ENCODE measurements at regions not wholly inside any gene's neighbourhood (a gene's known extent, or its start where the extent isn't known, plus 50 kb on each side); places are given as distances from the start of the nearest gene placed in this dataset.
"Not testable (repeated sequence)": the region's sequence is repeated elsewhere in the genome, so short reads cannot be mapped to it uniquely, and the experiment has no call there.

DNA sequence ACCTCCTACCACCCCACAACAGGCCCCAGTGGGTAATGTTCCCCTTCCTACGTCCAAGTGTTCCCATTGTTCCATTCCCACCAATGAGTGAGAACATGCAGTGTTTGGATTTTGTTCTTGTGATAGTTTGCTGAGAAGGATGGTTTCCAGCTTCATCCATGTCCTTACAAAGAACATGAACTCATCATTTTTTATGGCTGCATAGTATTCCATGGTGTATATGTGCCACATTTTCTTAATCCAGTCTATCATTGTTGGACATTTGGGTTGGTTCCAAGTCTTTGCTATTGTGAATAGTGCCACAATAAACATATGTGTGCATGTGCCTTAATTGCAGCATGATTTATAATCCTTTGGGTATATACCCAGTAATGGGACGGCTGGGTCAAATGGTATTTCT is 81.6 kb downstream of the P2RY10 start:
- DNase-seq (ENCODE audit: insufficient read length); FAIRE-seq: not testable (repeated sequence)

DNA sequence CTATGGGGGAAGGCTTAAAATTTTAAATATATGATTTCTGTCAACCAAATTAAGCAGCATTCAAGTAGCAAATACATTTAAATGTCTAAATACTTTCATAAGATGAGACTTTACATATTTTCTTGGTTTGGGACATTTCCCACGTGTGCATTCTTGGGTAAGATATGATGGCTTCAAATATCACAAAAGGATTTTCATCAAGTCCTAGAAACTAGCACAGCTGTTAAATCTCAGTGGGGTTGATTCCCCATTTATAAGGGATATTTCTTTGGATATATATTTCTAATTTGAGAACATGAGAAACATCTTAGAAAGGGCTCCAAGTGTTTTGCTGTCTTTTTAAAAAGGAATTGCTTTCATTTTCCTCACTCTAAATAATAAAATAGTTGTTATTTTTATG is 90.2 kb downstream of the P2RY10 start:
- DNase-seq (ENCODE audit: insufficient read length) (no peak), FAIRE-seq (no peak)
- no peak for TF ChIP-seq POLR2AphosphoS5 (IDR thresholded peaks at IDR 0.05; ENCODE audit: low read depth, low read length)
- no peak for TF ChIP-seq POLR2A (IDR thresholded peaks at IDR 0.05; ENCODE audit: low read depth, low read length)
- no peak for TF ChIP-seq TAF1 (IDR thresholded peaks at IDR 0.05; ENCODE audit: borderline replicate concordance, low read depth, low read length)

DNA sequence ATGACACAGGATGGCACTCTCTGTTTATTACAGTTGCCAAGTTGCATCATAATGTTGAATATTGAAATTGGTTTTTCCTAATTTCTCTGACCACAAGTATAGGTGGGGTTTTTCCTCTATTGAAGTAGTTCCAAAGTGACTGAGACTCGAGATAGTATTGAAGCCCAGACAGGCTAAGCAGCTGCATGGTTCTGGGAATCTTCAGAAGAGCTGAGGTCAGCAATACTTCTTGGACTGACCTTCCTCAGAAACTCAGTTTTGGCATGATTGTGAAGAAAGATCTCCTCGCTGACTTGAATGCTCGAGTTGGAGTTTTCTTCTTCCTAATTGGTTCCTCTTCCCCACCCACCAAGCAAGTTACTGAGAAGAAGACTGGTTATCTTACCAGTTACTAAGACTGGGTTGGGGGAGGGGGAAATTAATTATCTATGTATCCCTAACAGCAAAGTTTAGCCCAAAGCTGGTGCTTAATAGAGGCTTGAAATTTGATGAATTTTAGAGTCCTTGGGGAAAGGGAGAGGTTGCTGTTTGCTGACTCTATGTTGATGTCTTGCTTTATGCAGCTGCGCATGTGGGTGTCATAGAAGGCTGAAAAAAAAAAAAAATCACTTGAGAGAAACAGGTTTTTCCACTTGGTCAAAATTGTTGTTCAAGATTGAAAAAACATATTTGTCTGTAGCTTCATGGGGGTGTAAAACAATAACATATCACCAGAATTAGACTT is 91.1 kb downstream of the P2RY10 start:
- no peak for FAIRE-seq
- no peak for DNase-seq (ENCODE audit: insufficient read length)
- TF ChIP-seq POLR2A (IDR thresholded peaks at IDR 0.05; ENCODE audit: low read depth, low read length), result no peak
- no peak for TF ChIP-seq POLR2AphosphoS5 (IDR thresholded peaks at IDR 0.05; ENCODE audit: low read depth, low read length)
- TF ChIP-seq TAF1 (IDR thresholded peaks at IDR 0.05; ENCODE audit: borderline replicate concordance, low read depth, low read length), result no peak

DNA sequence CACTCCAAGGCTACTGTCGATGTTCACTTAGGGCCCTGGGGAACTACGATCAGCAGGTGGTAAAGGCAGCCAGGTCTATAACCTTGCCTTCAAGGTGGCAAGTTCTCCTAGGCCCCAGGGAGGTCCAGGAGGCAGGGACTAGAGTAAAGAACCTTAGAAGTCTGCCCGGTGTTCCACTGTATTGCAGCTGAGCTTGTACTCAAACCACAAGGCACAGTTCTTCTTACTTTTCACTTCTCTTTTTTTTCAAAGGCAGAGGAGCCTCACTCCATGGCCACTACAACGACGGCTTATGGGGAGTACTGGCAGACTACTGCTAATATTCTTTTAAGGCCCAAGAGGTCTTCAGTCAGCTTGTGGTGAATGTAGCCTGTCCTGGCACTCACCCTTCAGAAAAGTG is 78.8 kb upstream of the GPR174 start:
- TF ChIP-seq TAF1 (IDR thresholded peaks at IDR 0.05; ENCODE audit: borderline replicate concordance, low read depth, low read length) (no peak), POLR2A (IDR thresholded peaks at IDR 0.05; ENCODE audit: low read depth, low read length) (no peak), POLR2AphosphoS5 (IDR thresholded peaks at IDR 0.05; ENCODE audit: low read depth, low read length) (no peak)

DNA sequence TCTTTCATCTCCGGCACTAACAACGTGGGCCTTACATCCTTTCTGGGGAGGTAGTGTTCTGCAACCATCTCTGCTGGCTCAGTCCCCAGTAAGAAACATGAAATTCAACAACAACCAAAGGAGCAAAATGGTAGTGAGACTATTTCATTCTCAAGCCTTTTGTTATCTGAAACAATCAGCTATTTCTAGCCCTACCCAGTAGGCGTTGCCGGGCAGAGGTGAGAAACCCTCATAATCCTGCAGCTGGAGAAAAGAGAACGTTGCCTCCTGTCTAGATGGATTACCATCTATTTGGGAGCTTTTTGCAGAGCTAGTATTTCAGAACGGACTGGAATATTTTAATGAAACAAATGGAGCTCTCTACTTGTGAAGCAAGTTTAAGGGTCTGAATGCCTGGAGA is 66.4 kb upstream of the GPR174 start:
- no peak for FAIRE-seq
- no peak for DNase-seq (ENCODE audit: insufficient read length)
- TF ChIP-seq POLR2A (IDR thresholded peaks at IDR 0.05; ENCODE audit: low read depth, low read length), result no peak
- TF ChIP-seq TAF1 (IDR thresholded peaks at IDR 0.05; ENCODE audit: borderline replicate concordance, low read depth, low read length), result no peak
- TF ChIP-seq POLR2AphosphoS5 (IDR thresholded peaks at IDR 0.05; ENCODE audit: low read depth, low read length), result no peak

More for the DNA sequence above, 78.8 kb upstream of the GPR174 start:
- FAIRE-seq (peak; percentile 81), DNase-seq (ENCODE audit: insufficient read length) (no peak)

DNA sequence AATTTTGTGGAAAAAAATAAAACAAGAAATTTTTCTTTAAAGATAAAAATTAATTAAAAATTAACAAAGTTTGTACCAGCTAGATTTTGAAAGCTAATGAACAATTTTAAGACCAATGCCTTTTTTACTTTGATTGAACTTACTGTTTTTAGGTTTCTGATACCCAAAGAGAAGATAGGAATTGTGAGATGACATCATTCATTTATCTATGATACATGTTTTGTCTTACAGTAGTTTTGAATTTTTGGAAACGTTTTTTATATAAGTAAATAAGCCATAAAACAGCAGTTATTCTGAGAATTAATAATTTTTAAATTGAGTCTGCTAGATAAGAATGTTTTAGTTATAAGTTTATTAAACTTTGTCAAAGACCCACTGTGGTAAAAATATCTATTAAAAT is 65.0 kb upstream of the GPR174 start:
- DNase-seq (ENCODE audit: insufficient read length) (no peak), FAIRE-seq (no peak)
- TF ChIP-seq TAF1 (IDR thresholded peaks at IDR 0.05; ENCODE audit: borderline replicate concordance, low read depth, low read length), result no peak
- no peak for TF ChIP-seq POLR2AphosphoS5 (IDR thresholded peaks at IDR 0.05; ENCODE audit: low read depth, low read length)
- no peak for TF ChIP-seq POLR2A (IDR thresholded peaks at IDR 0.05; ENCODE audit: low read depth, low read length)

DNA sequence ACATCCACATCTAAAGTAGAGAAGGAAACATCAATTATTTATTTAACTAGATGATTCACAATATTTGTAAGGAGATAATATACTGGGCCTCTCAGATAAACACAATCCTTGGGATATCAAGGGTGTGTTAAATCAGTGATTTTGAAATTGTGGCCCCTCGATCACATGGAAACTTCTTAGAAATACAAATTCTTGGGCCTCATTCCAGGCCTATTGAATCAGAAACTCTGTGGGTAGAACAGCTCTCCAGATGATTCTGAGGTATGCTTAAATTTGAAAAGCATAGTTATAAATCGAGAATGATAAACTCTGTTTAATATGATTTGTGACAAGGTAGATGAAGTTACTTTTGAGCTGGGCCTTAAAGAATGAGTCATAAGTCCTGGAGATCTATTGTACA is 64.3 kb upstream of the GPR174 start:
- TF ChIP-seq POLR2AphosphoS5 (IDR thresholded peaks at IDR 0.05; ENCODE audit: low read depth, low read length) (no peak), POLR2A (IDR thresholded peaks at IDR 0.05; ENCODE audit: low read depth, low read length) (no peak), TAF1 (IDR thresholded peaks at IDR 0.05; ENCODE audit: borderline replicate concordance, low read depth, low read length) (no peak)
- FAIRE-seq (peak; percentile 33), DNase-seq (ENCODE audit: insufficient read length) (no peak)

DNA sequence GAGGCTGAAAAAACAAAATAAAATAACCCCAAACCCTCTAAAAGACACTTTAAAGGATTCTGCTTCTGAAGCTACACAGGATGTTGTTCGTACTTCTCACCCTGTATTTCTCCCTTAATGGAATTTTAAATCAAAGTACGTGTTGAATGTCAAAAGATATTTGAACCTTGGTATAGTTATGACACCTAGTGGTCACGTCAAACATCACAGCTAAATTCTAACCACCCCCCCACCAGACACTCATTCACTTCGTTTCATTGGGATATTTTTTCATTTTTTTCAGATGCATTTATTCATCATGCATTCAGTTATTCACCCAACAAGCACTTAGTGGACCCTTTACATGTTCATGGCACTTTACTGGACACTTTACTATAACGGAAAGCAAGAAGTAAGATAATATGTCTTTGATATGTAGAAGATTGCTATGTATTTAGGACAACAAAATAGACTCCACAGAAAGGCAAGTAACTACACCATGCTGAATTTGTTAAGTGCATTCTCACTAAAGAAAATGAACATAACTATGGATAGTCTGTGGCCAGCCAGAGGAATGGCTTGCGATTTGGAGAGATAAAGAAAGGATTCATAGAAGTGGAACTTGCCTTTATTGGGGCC is 62.5 kb upstream of the GPR174 start:
- no peak for TF ChIP-seq POLR2A (IDR thresholded peaks at IDR 0.05; ENCODE audit: low read depth, low read length)
- no peak for TF ChIP-seq TAF1 (IDR thresholded peaks at IDR 0.05; ENCODE audit: borderline replicate concordance, low read depth, low read length)
- no peak for TF ChIP-seq POLR2AphosphoS5 (IDR thresholded peaks at IDR 0.05; ENCODE audit: low read depth, low read length)
- peak; percentile 95 for FAIRE-seq

DNA sequence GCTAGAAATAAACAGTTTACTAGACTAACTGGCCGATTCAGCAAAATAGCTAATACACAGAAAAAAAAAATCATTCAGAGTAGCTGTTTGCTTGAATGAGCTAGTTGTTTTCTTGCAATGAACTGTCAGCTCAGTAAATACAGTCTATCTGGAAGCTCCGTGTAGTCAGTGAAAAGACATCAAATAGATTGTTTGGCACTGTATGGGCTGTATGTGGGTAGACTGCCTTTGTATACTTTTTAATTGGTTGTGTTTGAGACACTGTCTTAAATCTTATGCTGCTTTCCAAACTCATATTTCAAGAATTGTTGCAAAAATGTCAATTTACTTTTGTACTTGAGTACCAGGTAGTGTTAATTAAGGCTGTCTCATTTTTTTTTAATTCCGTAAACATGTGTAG is 61.6 kb upstream of the GPR174 start:
- DNase-seq (ENCODE audit: insufficient read length) (no peak), FAIRE-seq (peak; percentile 51)
- TF ChIP-seq POLR2AphosphoS5 (IDR thresholded peaks at IDR 0.05; ENCODE audit: low read depth, low read length) (no peak), TAF1 (IDR thresholded peaks at IDR 0.05; ENCODE audit: borderline replicate concordance, low read depth, low read length) (no peak), POLR2A (IDR thresholded peaks at IDR 0.05; ENCODE audit: low read depth, low read length) (no peak)

More for the DNA sequence above, 62.5 kb upstream of the GPR174 start:
- DNase-seq (ENCODE audit: insufficient read length), result peak; percentile 2

DNA sequence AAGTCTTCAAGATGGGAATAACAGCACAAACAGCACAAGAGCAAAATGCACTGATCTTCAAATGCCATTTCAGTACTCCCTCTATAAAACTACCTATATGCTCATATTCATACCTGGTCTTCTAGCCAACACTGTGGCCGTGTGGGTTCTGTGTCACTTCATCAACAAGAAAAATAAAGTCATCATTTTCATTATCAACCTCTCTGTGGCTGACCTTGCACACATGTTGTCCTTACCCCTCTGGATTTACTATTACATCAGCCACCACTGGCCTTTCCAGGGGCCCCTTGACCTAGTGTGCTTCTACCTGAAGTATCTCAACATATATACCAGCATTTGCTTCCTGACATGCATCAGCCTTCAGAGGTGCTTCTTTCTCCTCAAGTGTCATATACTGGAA is 59.6 kb upstream of the GPR174 start:
- no peak for TF ChIP-seq TAF1 (IDR thresholded peaks at IDR 0.05; ENCODE audit: borderline replicate concordance, low read depth, low read length)
- TF ChIP-seq POLR2AphosphoS5 (IDR thresholded peaks at IDR 0.05; ENCODE audit: low read depth, low read length), result no peak
- no peak for TF ChIP-seq POLR2A (IDR thresholded peaks at IDR 0.05; ENCODE audit: low read depth, low read length)
- FAIRE-seq (peak; percentile 33), DNase-seq (ENCODE audit: insufficient read length) (no peak)

DNA sequence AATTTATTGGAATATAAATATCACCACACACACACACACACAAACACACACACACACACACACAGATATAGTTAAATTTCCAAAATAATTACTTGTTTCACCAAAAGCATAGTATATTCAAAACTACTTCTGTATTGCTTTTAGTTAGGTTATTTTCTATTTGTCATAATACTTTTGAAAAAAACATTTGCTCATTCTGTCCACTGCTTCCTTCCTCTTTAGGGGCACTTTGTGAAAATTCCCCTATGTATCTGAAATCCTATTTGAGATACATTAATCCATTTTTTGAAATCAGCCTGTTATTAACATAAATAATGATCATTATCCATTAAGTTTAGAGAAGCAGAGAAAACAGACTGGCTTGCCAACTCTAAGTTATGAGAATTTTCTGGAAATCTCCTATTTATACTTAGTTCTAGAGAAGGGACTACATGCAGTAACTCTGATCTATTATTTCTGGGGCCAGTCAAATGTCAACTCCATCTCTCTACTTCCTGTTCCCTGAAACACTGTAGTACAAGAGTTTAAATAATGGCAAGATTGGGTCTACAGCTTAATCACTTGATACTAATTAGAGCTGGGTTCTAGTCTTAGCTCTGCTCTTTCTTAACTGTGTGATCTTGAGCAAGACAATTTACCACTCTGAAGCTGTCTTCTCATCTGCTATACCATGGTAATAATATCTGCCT is 54.4 kb upstream of the GPR174 start:
- TF ChIP-seq TAF1 (IDR thresholded peaks at IDR 0.05; ENCODE audit: borderline replicate concordance, low read depth, low read length) (no peak), POLR2AphosphoS5 (IDR thresholded peaks at IDR 0.05; ENCODE audit: low read depth, low read length) (no peak), POLR2A (IDR thresholded peaks at IDR 0.05; ENCODE audit: low read depth, low read length) (no peak)
- FAIRE-seq (no peak), DNase-seq (ENCODE audit: insufficient read length) (no peak)
